CD4-positive, alpha-beta T cell (primary cell): ENCODE measurements at regions not wholly inside any gene's neighbourhood (a gene's known extent, or its start where the extent isn't known, plus 50 kb on each side); places are given as distances from the start of the nearest gene placed in this dataset.

ENCODE experiments used
- ATAC-seq: fragments of 200-7000 bp; cut with Tn5 transposase; one replicate; pipeline ENCODE4 v1.10.0; 2022; ENCODE audit warnings: mild to moderate bottlenecking; ENCODE audit not compliant: poor library complexity
- CTCF ChIA-PET: fragments of 350-600 bp; sonication (Branson Sonifier 250); formaldehyde crosslinking; loops from one replicate; lab custom pipeline; 2021; ENCODE audit warnings: antibody characterized with exemption, inconsistent platforms; lab: Charles Lee
- POLR2A ChIA-PET: fragments of 350-600 bp; sonication (Branson Sonifier 250); formaldehyde crosslinking; loops from one replicate; lab custom pipeline; 2021; ENCODE audit warnings: antibody characterized with exemption, inconsistent platforms; lab: Charles Lee
- DNase-seq, 14 experiments: peaks; one replicate each; pipeline ENCODE4 v3.0.0-alpha.2; 2013 to 2020; ENCODE audit warnings: mixed read lengths in 2 of 14
- H3K27ac ChIP-seq, 2 donors: one replicate each; pipeline versions ENCODE4 v1.5.1 to v1.7.0; 2013; ENCODE audit warnings: low read length in 2 of 2, low read depth in 1 of 2, mild to moderate bottlenecking in 1 of 2
- H3K27me3 ChIP-seq, 2 experiments: 1 replicate in 1 of 2; 2 replicates in 1 of 2; pipeline versions ENCODE4 v1.6.1 to v1.7.0; 2013; ENCODE audit warnings: low read length in 2 of 2, control low read depth in 1 of 2, mild to moderate bottlenecking in 1 of 2, moderate library complexity in 1 of 2; ENCODE audit not compliant: insufficient read depth in 2 of 2, control insufficient read depth in 1 of 2
- H3K36me3 ChIP-seq: one replicate; pipeline ENCODE4 v1.6.1; 2013; ENCODE audit warnings: low read length, control low read depth; ENCODE audit not compliant: insufficient read depth
- H3K4me1 ChIP-seq: one replicate; pipeline ENCODE4 v1.6.1; 2013; ENCODE audit warnings: low read length, control low read depth; ENCODE audit not compliant: insufficient read depth
- H3K4me3 ChIP-seq: one replicate; pipeline ENCODE4 v1.5.1; 2013; ENCODE audit warnings: mild to moderate bottlenecking, low read length, moderate library complexity
- H3K9me3 ChIP-seq, 2 experiments: 1 replicate in 1 of 2; 2 replicates in 1 of 2; pipeline versions ENCODE4 v1.6.1 to v1.7.0; 2013; ENCODE audit warnings: low read length in 2 of 2, mild to moderate bottlenecking in 2 of 2, control low read depth in 1 of 2, moderate library complexity in 1 of 2; ENCODE audit not compliant: control insufficient read depth in 1 of 2, insufficient read depth in 1 of 2
- H3K27ac Mint-ChIP-seq: one replicate; pipeline ENCODE4 v1.8.0; 2020; ENCODE audit warnings: mixed read lengths
- H3K27me3 Mint-ChIP-seq: one replicate; pipeline ENCODE4 v1.8.0; 2021; ENCODE audit warnings: mixed read lengths
- H3K36me3 Mint-ChIP-seq: one replicate; pipeline ENCODE4 v1.8.0; 2021; ENCODE audit warnings: low read depth, mixed read lengths
- H3K4me1 Mint-ChIP-seq: one replicate; pipeline ENCODE4 v1.8.0; 2021; ENCODE audit warnings: low read depth, mixed read lengths
- H3K4me3 Mint-ChIP-seq: one replicate; pipeline ENCODE4 v1.8.0; 2020; ENCODE audit warnings: mild to moderate bottlenecking, mixed read lengths
- H3K9me3 Mint-ChIP-seq: one replicate; pipeline ENCODE4 v1.8.0; 2020; ENCODE audit warnings: mixed read lengths
- intact Hi-C, 2 experiments: fragments of 100-400 bp; cut with DNase I in 1 of 2; cut with micrococcal nuclease in 1 of 2; formaldehyde crosslinking; loops; one replicate each; pipeline versions ENCODE4 v1.15.1 to v1.9.0; 2023 to 2025; cut with DNase I, micrococcal nuclease
- TF ChIP-seq, protein P1 (sequence below): fragments of 200-600 bp; IDR thresholded peaks from one replicate; pipeline ENCODE4 v1.8.0; 2022; ENCODE audit warnings: antibody characterized with exemption, mild to moderate bottlenecking

DNA sequence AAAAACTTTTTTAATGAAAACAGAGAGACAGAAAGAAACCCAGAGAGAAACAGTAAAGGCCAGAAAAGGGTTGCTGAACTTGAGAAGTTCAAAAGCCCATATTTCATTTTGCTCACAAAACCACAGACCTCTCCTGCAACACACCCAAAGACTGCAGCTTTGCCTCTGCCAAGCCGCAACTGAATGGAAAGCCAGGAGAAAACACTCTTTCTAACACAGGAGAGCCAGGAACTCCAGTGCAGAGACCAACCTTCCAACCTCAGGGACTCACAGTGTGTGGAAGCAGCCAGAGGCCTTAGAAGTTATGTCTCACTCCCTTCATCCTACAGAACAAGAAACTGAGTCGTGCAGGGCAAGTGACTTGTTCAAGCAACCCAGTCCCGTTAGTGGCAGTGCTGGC, 163.1 kb upstream of the HES1 start:
- CTCF ChIA-PET, result no interaction called here
- peaks cover 22% of the 10 kb centered on the region for H3K27me3 Mint-ChIP-seq

DNA sequence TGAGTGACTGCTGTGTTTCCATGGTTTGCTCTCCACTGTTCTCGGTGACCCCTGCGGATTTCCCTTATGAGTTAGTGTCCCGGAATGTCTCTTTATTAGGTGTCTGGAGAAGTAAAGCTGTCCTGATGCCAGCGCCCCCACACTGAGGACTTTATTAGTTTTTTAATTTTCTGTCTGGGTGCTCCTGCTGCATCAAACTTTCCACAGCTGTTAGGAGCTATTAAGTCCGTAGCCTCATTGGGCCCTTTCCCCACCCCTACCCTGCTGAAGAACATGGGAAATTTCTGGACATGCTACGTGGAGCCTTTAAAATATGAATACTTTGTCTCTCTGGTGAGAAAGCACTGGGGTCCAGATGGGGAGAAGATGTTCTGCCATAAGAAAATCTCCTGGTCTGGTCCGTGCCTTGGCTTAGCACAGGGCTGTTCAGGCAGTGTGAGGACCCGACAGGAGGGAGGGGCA, 161.7 kb upstream of the HES1 start:
- H3K4me1 Mint-ChIP-seq, result peaks cover 34% of the 10 kb centered on the region
- no peaks in the 10 kb centered on the region for H3K36me3 Mint-ChIP-seq
- intact Hi-C loops, result loop anchor here in 1 of 2 experiments (10.0 kb wide), 1 partner anchor 161 kb away; the partner anchor contains the start of gene HES1
- ChIA-PET CTCF (no interaction called here), POLR2A (no interaction called here)
- no peak overlapping the region for H3K27ac ChIP-seq
- H3K9me3 Mint-ChIP-seq, result no peaks in the 10 kb centered on the region
- H3K27me3 ChIP-seq, result peaks cover 5 to 10% of the 10 kb centered on the region in 2 experiments
- no peaks in the 10 kb centered on the region for H3K9me3 ChIP-seq
- DNase-seq (no peak), ATAC-seq (no peak)
- TF ChIP-seq, protein P1, sequence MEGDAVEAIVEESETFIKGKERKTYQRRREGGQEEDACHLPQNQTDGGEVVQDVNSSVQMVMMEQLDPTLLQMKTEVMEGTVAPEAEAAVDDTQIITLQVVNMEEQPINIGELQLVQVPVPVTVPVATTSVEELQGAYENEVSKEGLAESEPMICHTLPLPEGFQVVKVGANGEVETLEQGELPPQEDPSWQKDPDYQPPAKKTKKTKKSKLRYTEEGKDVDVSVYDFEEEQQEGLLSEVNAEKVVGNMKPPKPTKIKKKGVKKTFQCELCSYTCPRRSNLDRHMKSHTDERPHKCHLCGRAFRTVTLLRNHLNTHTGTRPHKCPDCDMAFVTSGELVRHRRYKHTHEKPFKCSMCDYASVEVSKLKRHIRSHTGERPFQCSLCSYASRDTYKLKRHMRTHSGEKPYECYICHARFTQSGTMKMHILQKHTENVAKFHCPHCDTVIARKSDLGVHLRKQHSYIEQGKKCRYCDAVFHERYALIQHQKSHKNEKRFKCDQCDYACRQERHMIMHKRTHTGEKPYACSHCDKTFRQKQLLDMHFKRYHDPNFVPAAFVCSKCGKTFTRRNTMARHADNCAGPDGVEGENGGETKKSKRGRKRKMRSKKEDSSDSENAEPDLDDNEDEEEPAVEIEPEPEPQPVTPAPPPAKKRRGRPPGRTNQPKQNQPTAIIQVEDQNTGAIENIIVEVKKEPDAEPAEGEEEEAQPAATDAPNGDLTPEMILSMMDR, result no peak
- peaks cover 22% of the 10 kb centered on the region for H3K27me3 Mint-ChIP-seq
- no peaks in the 10 kb centered on the region for H3K36me3 ChIP-seq
- no peaks in the 10 kb centered on the region for H3K4me1 ChIP-seq
- H3K4me3 ChIP-seq, result no peak overlapping the region
- H3K27ac Mint-ChIP-seq, result no peak overlapping the region
- no peak overlapping the region for H3K4me3 Mint-ChIP-seq

More for the DNA sequence above, 163.1 kb upstream of the HES1 start:
- Histone ChIP-seq H3K9me3 (no peaks in the 10 kb centered on the region), H3K4me1 (no peaks in the 10 kb centered on the region), H3K4me3 (no peak overlapping the region), H3K36me3 (no peaks in the 10 kb centered on the region), H3K27ac (no peak overlapping the region), H3K27me3 (peaks cover 5 to 10% of the 10 kb centered on the region in 2 experiments)
- ATAC-seq, result no peak
- Mint-ChIP-seq H3K27ac (no peak overlapping the region), H3K4me3 (no peak overlapping the region), H3K9me3 (no peaks in the 10 kb centered on the region), H3K36me3 (no peaks in the 10 kb centered on the region), H3K4me1 (peaks cover 34% of the 10 kb centered on the region)
- TF ChIP-seq, protein P1, result no peak
- POLR2A ChIA-PET, result no interaction called here
- no peak for DNase-seq
- intact Hi-C loops, result loop anchor here in 1 of 2 experiments (10.0 kb wide), 1 partner anchor 162 kb away; the partner anchor contains the start of gene HES1

DNA sequence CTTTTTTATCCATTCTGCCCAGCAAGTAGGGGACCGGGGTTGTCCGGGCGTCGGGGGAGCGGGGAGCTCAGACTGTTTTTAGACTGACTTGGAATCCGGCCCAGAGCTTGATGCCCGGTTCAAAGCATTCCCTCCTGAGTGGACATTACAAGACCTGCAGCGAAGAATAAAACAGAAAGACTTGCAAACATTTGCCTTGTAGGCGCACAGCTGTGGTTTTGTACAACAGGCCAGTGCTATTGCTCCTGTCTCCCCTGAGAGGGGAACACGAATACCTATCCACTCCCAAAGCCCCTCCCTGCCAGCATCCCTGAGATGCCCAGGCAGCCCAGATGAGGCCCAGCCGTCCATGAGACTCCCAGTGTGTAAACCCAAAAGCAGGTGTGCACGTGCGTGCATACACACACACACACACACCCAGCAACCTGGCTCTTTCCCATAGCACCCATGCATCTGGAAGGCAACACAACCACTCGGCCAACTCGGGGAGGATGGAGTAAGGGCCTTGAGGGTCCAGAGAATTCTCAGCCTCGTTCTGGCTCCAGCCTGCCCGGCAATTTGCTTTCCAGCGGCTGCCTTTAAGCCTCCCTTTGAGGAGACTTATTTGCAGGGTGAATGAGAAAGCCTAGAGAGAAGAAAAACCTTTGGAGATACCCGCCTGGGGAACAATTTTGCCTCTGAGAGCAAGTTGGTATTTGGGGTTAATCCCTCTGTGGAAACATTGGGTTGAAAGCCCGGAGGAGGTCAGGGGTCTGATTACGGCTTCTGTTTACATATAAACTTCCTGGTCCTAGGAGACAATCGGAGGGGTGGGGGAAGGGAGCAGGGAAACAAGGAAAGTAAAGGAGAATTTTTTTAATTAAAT, 161.0 kb upstream of the HES1 start:
- Histone ChIP-seq H3K27ac (no peak overlapping the region), H3K4me3 (no peak overlapping the region), H3K27me3 (peaks cover 5 to 10% of the 10 kb centered on the region in 2 experiments), H3K36me3 (no peaks in the 10 kb centered on the region), H3K4me1 (no peaks in the 10 kb centered on the region), H3K9me3 (no peaks in the 10 kb centered on the region)
- no peaks in the 10 kb centered on the region for H3K36me3 Mint-ChIP-seq
- no peak for DNase-seq
- no peak overlapping the region for H3K4me3 Mint-ChIP-seq
- no peaks in the 10 kb centered on the region for H3K9me3 Mint-ChIP-seq
- no peak overlapping the region for H3K27ac Mint-ChIP-seq
- TF ChIP-seq, protein P1, result no peak
- no peak for ATAC-seq
- H3K4me1 Mint-ChIP-seq, result peaks cover 33% of the 10 kb centered on the region
- POLR2A ChIA-PET, result no interaction called here
- intact Hi-C loops, result loop anchor here in 1 of 2 experiments (10.0 kb wide), 1 partner anchor 160 kb away; the partner anchor contains the start of gene HES1
- H3K27me3 Mint-ChIP-seq, result peaks cover 22% of the 10 kb centered on the region
- CTCF ChIA-PET, result no interaction called here
